ENCODE measurements at regions not wholly inside any gene's neighbourhood (a gene's known extent, or its start where the extent isn't known, plus 50 kb on each side); places are given as distances from the start of the nearest gene placed in this dataset.
"Not testable (repeated sequence)": the region's sequence is repeated elsewhere in the genome, so short reads cannot be mapped to it uniquely, and the experiment has no call there.

GRCh38 chr7:106344861-106345260 lies 60.1 kb upstream of the NAMPT start:
- Histone ChIP-seq H3K27ac (ENCODE audit: low read depth, low read length) (no peak overlapping the region), H3K79me1 (ENCODE audit: low read length) (no peaks in the 10 kb centered on the region), H3K9me3 (ENCODE audit: insufficient read depth, low read depth, low read length) (peaks cover 5% of the 10 kb centered on the region), H3K4me2 (ENCODE audit: low read length) (no peak overlapping the region), H3K4me1 (ENCODE audit: control insufficient read depth in 1 of 2, insufficient read depth in 2 of 2, low read length in 2 of 2) (no peaks in the 10 kb centered on the region), H2BK12ac (ENCODE audit: low read length) (no peak overlapping the region), H3K79me2 (ENCODE audit: control insufficient read depth, insufficient read depth, low read length, poor library complexity) (no peaks in the 10 kb centered on the region), H3K27me3 (ENCODE audit: insufficient read depth, low read length) (no peaks in the 10 kb centered on the region), H4K91ac (ENCODE audit: low read depth, low read length) (no peak overlapping the region), H3K9ac (ENCODE audit: low read length) (no peak overlapping the region), H3K4ac (ENCODE audit: low read depth, low read length) (no peak overlapping the region), H4K8ac (ENCODE audit: low read depth, low read length) (no peak overlapping the region), H3K14ac (ENCODE audit: low read length) (no peak overlapping the region), H2AFZ (ENCODE audit: insufficient read depth, low read length, poor library complexity) (no peak overlapping the region), H3K23ac (ENCODE audit: low read length) (no peak overlapping the region), H3K18ac (ENCODE audit: low read length) (no peak overlapping the region), H3K4me3 (ENCODE audit: low read depth, low read length) (no peak overlapping the region), H3K36me3 (ENCODE audit: control insufficient read depth in 1 of 2, insufficient read depth in 2 of 2, low read length in 2 of 2) (no peaks in the 10 kb centered on the region), H2BK5ac (ENCODE audit: low read depth, low read length, poor library complexity) (no peak overlapping the region), H2BK120ac (ENCODE audit: insufficient read depth, low read length, poor library complexity) (no peak overlapping the region), H2AK5ac (ENCODE audit: low read length) (no peak overlapping the region), H4K12ac (ENCODE audit: low read depth, low read length) (no peak overlapping the region)
- WGBS (ENCODE audit: extremely low coverage, insufficient coverage, insufficient read length): no CpG with 5 or more reads among the region's 4 CpGs
- peak in 1 of 2 donors; percentile 40 for DNase-seq

DNA sequence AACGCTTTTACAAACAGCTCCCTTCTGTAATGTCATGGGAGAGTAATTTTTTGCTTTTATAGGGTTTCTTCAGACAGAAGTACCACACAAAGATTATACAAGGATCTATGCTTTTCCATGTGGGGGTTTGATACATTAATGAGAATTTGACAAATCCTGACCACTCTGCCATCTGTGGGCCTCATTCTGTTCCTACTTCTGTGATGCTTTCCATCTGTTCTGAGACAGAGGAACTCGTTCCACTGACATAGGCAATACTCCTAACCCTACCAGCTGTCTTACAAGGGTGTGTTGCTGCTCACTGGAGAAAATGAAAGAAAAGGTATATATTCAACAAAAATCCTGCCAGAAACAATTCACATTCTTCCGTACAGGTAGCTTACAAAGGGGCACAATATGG lies 59.4 kb upstream of the NAMPT start:
- DNase-seq: no peak
- Histone ChIP-seq H3K36me3 (ENCODE audit: control insufficient read depth in 1 of 2, insufficient read depth in 2 of 2, low read length in 2 of 2) (no peaks in the 10 kb centered on the region), H3K4me3 (ENCODE audit: low read depth, low read length) (no peak overlapping the region), H3K27me3 (ENCODE audit: insufficient read depth, low read length) (no peaks in the 10 kb centered on the region), H3K23ac (ENCODE audit: low read length) (no peak overlapping the region), H3K4ac (ENCODE audit: low read depth, low read length) (no peak overlapping the region), H3K4me1 (ENCODE audit: control insufficient read depth in 1 of 2, insufficient read depth in 2 of 2, low read length in 2 of 2) (no peaks in the 10 kb centered on the region), H2BK120ac (ENCODE audit: insufficient read depth, low read length, poor library complexity) (no peak overlapping the region), H3K79me2 (ENCODE audit: control insufficient read depth, insufficient read depth, low read length, poor library complexity) (no peaks in the 10 kb centered on the region), H3K4me2 (ENCODE audit: low read length) (no peak overlapping the region), H4K91ac (ENCODE audit: low read depth, low read length) (no peak overlapping the region), H2BK12ac (ENCODE audit: low read length) (no peak overlapping the region), H3K9me3 (ENCODE audit: insufficient read depth, low read depth, low read length) (peaks cover 5% of the 10 kb centered on the region), H2AK5ac (ENCODE audit: low read length) (no peak overlapping the region), H4K12ac (ENCODE audit: low read depth, low read length) (no peak overlapping the region), H4K8ac (ENCODE audit: low read depth, low read length) (no peak overlapping the region), H3K14ac (ENCODE audit: low read length) (no peak overlapping the region), H3K27ac (ENCODE audit: low read depth, low read length) (no peak overlapping the region), H3K18ac (ENCODE audit: low read length) (no peak overlapping the region), H2AFZ (ENCODE audit: insufficient read depth, low read length, poor library complexity) (no peak overlapping the region), H3K9ac (ENCODE audit: low read length) (no peak overlapping the region), H2BK5ac (ENCODE audit: low read depth, low read length, poor library complexity) (no peak overlapping the region), H3K79me1 (ENCODE audit: low read length) (no peaks in the 10 kb centered on the region)
- WGBS (ENCODE audit: extremely low coverage, insufficient coverage, insufficient read length): no CpG with 5 or more reads among the region's 3 CpGs

- H4K8ac ChIP-seq (ENCODE audit: low read depth, low read length); H3K36me3 ChIP-seq (ENCODE audit: control insufficient read depth in 1 of 2, insufficient read depth in 2 of 2, low read length in 2 of 2); H3K79me2 ChIP-seq (ENCODE audit: control insufficient read depth, insufficient read depth, low read length, poor library complexity); H2AFZ ChIP-seq (ENCODE audit: insufficient read depth, low read length, poor library complexity); H4K12ac ChIP-seq (ENCODE audit: low read depth, low read length); H2BK12ac ChIP-seq (ENCODE audit: low read length); H3K23ac ChIP-seq (ENCODE audit: low read length); H2BK120ac ChIP-seq (ENCODE audit: insufficient read depth, low read length, poor library complexity); H3K4me2 ChIP-seq (ENCODE audit: low read length); H3K9ac ChIP-seq (ENCODE audit: low read length); H3K4ac ChIP-seq (ENCODE audit: low read depth, low read length); H2BK5ac ChIP-seq (ENCODE audit: low read depth, low read length, poor library complexity); H2AK5ac ChIP-seq (ENCODE audit: low read length); H3K9me3 ChIP-seq (ENCODE audit: insufficient read depth, low read depth, low read length); H3K14ac ChIP-seq (ENCODE audit: low read length); H3K4me3 ChIP-seq (ENCODE audit: low read depth, low read length); H3K27me3 ChIP-seq (ENCODE audit: insufficient read depth, low read length); H3K79me1 ChIP-seq (ENCODE audit: low read length); H4K91ac ChIP-seq (ENCODE audit: low read depth, low read length); DNase-seq; H3K27ac ChIP-seq (ENCODE audit: low read depth, low read length); H3K4me1 ChIP-seq (ENCODE audit: control insufficient read depth in 1 of 2, insufficient read depth in 2 of 2, low read length in 2 of 2); H3K18ac ChIP-seq (ENCODE audit: low read length): not testable (repeated sequence)
- WGBS (ENCODE audit: extremely low coverage, insufficient coverage, insufficient read length): no CpG with 5 or more reads among the region's 3 CpGs
Observed at GRCh38 chr7:106342049-106342448, 57.3 kb upstream of the NAMPT start.

- H3K14ac ChIP-seq (ENCODE audit: low read length); H2AFZ ChIP-seq (ENCODE audit: insufficient read depth, low read length, poor library complexity); H3K23ac ChIP-seq (ENCODE audit: low read length); H4K8ac ChIP-seq (ENCODE audit: low read depth, low read length); H2BK120ac ChIP-seq (ENCODE audit: insufficient read depth, low read length, poor library complexity); H3K4me2 ChIP-seq (ENCODE audit: low read length); H3K4me3 ChIP-seq (ENCODE audit: low read depth, low read length); H3K36me3 ChIP-seq (ENCODE audit: control insufficient read depth in 1 of 2, insufficient read depth in 2 of 2, low read length in 2 of 2); H3K27ac ChIP-seq (ENCODE audit: low read depth, low read length); H3K9ac ChIP-seq (ENCODE audit: low read length); H2AK5ac ChIP-seq (ENCODE audit: low read length); H3K27me3 ChIP-seq (ENCODE audit: insufficient read depth, low read length); H2BK5ac ChIP-seq (ENCODE audit: low read depth, low read length, poor library complexity); H3K79me2 ChIP-seq (ENCODE audit: control insufficient read depth, insufficient read depth, low read length, poor library complexity); H3K4ac ChIP-seq (ENCODE audit: low read depth, low read length); H4K12ac ChIP-seq (ENCODE audit: low read depth, low read length); H4K91ac ChIP-seq (ENCODE audit: low read depth, low read length); H3K18ac ChIP-seq (ENCODE audit: low read length); H3K79me1 ChIP-seq (ENCODE audit: low read length); H2BK12ac ChIP-seq (ENCODE audit: low read length); H3K4me1 ChIP-seq (ENCODE audit: control insufficient read depth in 1 of 2, insufficient read depth in 2 of 2, low read length in 2 of 2); DNase-seq; H3K9me3 ChIP-seq (ENCODE audit: insufficient read depth, low read depth, low read length): not testable (repeated sequence)
- no CpG with 5 or more reads among the region's 3 CpGs for WGBS (ENCODE audit: extremely low coverage, insufficient coverage, insufficient read length)
Observed at GRCh38 chr7:106340247-106340596, 55.4 kb upstream of the NAMPT start.
